Activated T-helper 2 cell treated with anti-CD3 and anti-CD28 coated beads, Interferon-gamma antibody, Interleukin-2, Interleukin-4, amounts not matched to agents 10 μg/mL and 5 μg/mL and 100 μg/mL, durations not matched to agents 14 hours and 24 hours and 36 hours (primary cell): ENCODE measurements at regions not wholly inside any gene's neighbourhood (a gene's known extent, or its start where the extent isn't known, plus 50 kb on each side); places are given as distances from the start of the nearest gene placed in this dataset.
"Not testable (repeated sequence)": the region's sequence is repeated elsewhere in the genome, so short reads cannot be mapped to it uniquely, and the experiment has no call there.

Experiments used
- DNase-seq: peaks from one replicate; pipeline ENCODE4 v3.0.0; 2021; ENCODE audit warnings: low spot score
- H3K27ac Mint-ChIP-seq: one replicate; pipeline ENCODE4 v1.8.0; 2021; ENCODE audit warnings: mixed read lengths
- H3K27me3 Mint-ChIP-seq: one replicate; pipeline ENCODE4 v1.8.0; 2021; ENCODE audit warnings: low read depth, mixed read lengths
- H3K36me3 Mint-ChIP-seq: one replicate; pipeline ENCODE4 v1.8.0; 2021; ENCODE audit warnings: low read depth, mixed read lengths
- H3K4me1 Mint-ChIP-seq: one replicate; pipeline ENCODE4 v1.8.0; 2021; ENCODE audit warnings: low read depth, mixed read lengths
- H3K4me3 Mint-ChIP-seq: one replicate; pipeline ENCODE4 v1.8.0; 2021; ENCODE audit warnings: low read depth, mild to moderate bottlenecking, moderate library complexity, mixed read lengths
- H3K9me3 Mint-ChIP-seq: one replicate; pipeline ENCODE4 v1.8.0; 2021; ENCODE audit warnings: mixed read lengths
- intact Hi-C: fragments of 100-400 bp; cut with micrococcal nuclease; formaldehyde crosslinking; loops from one replicate; pipeline ENCODE4 v1.15.1; 2023

- no peaks in the 10 kb centered on the region for H3K36me3 Mint-ChIP-seq
- H3K27me3 Mint-ChIP-seq: no peaks in the 10 kb centered on the region
- intact Hi-C loops: no loop called here
- DNase-seq: no peak
- H3K4me3 Mint-ChIP-seq: no peak overlapping the region
- no peaks in the 10 kb centered on the region for H3K9me3 Mint-ChIP-seq
- H3K27ac Mint-ChIP-seq: no peak overlapping the region
- no peaks in the 10 kb centered on the region for H3K4me1 Mint-ChIP-seq
Measured at GRCh38 chr5:124043456-124043855, 531.5 kb downstream of the CSNK1G3 start.

- Mint-ChIP-seq H3K27ac (no peak overlapping the region), H3K4me1 (no peaks in the 10 kb centered on the region), H3K4me3 (no peak overlapping the region), H3K36me3 (no peaks in the 10 kb centered on the region), H3K27me3 (no peaks in the 10 kb centered on the region), H3K9me3 (no peaks in the 10 kb centered on the region)
- intact Hi-C loops: no loop called here
- DNase-seq: no peak
Measured at GRCh38 chr5:124040799-124041198, 528.8 kb downstream of the CSNK1G3 start.

GRCh38 chr5:124039410-124039809 is 527.4 kb downstream of the CSNK1G3 start:
- Mint-ChIP-seq H3K4me3 (no peak overlapping the region), H3K27ac (no peak overlapping the region), H3K4me1 (no peaks in the 10 kb centered on the region), H3K9me3 (no peaks in the 10 kb centered on the region), H3K36me3 (no peaks in the 10 kb centered on the region), H3K27me3 (no peaks in the 10 kb centered on the region)
- DNase-seq: no peak
- intact Hi-C loops: no loop called here

- intact Hi-C loops: no loop called here
- Mint-ChIP-seq H3K27ac (no peak overlapping the region), H3K4me1 (no peaks in the 10 kb centered on the region), H3K27me3 (no peaks in the 10 kb centered on the region), H3K4me3 (no peak overlapping the region), H3K9me3 (no peaks in the 10 kb centered on the region), H3K36me3 (no peaks in the 10 kb centered on the region)
- no peak for DNase-seq
Measured at GRCh38 chr5:124036786-124037185, 524.8 kb downstream of the CSNK1G3 start.

- Mint-ChIP-seq H3K4me3 (no peak overlapping the region), H3K27me3 (no peaks in the 10 kb centered on the region), H3K9me3 (no peaks in the 10 kb centered on the region), H3K4me1 (no peaks in the 10 kb centered on the region), H3K27ac (no peak overlapping the region), H3K36me3 (no peaks in the 10 kb centered on the region)
- intact Hi-C loops: no loop called here
- no peak for DNase-seq
Measured at GRCh38 chr5:124034963-124035362, 523.0 kb downstream of the CSNK1G3 start.

GRCh38 chr5:124034083-124034700 is 522.2 kb downstream of the CSNK1G3 start:
- H3K4me1 Mint-ChIP-seq: no peaks in the 10 kb centered on the region
- H3K4me3 Mint-ChIP-seq: no peak overlapping the region
- H3K27me3 Mint-ChIP-seq: no peaks in the 10 kb centered on the region
- intact Hi-C loops: no loop called here
- DNase-seq: no peak
- H3K27ac Mint-ChIP-seq: no peak overlapping the region
- no peaks in the 10 kb centered on the region for H3K36me3 Mint-ChIP-seq
- no peaks in the 10 kb centered on the region for H3K9me3 Mint-ChIP-seq

GRCh38 chr5:124030043-124030491 is 518.1 kb downstream of the CSNK1G3 start:
- no peaks in the 10 kb centered on the region for H3K4me1 Mint-ChIP-seq
- intact Hi-C loops: no loop called here
- no peaks in the 10 kb centered on the region for H3K36me3 Mint-ChIP-seq
- H3K9me3 Mint-ChIP-seq: no peaks in the 10 kb centered on the region
- H3K4me3 Mint-ChIP-seq: no peak overlapping the region
- DNase-seq: no peak
- H3K27me3 Mint-ChIP-seq: no peaks in the 10 kb centered on the region
- no peak overlapping the region for H3K27ac Mint-ChIP-seq

GRCh38 chr5:124027441-124027840 is 515.5 kb downstream of the CSNK1G3 start:
- intact Hi-C loops: no loop called here

GRCh38 chr5:124025306-124025845 is 513.4 kb downstream of the CSNK1G3 start:
- Mint-ChIP-seq H3K9me3 (peaks cover 4% of the 10 kb centered on the region), H3K4me3 (no peak overlapping the region), H3K27ac (no peak overlapping the region), H3K27me3 (no peaks in the 10 kb centered on the region), H3K36me3 (no peaks in the 10 kb centered on the region), H3K4me1 (no peaks in the 10 kb centered on the region)
- no peak for DNase-seq
- intact Hi-C loops: no loop called here

More at GRCh38 chr5:124027441-124027840, 515.5 kb downstream of the CSNK1G3 start:
- no peak for DNase-seq
- Mint-ChIP-seq H3K27me3 (no peaks in the 10 kb centered on the region), H3K4me1 (no peaks in the 10 kb centered on the region), H3K4me3 (no peak overlapping the region), H3K27ac (no peak overlapping the region), H3K9me3 (no peaks in the 10 kb centered on the region), H3K36me3 (no peaks in the 10 kb centered on the region)

GRCh38 chr5:124022966-124023365 is 511.0 kb downstream of the CSNK1G3 start:
- Mint-ChIP-seq H3K4me3 (no peak overlapping the region), H3K27ac (no peak overlapping the region), H3K36me3 (no peaks in the 10 kb centered on the region), H3K9me3 (peaks cover 7% of the 10 kb centered on the region), H3K4me1 (no peaks in the 10 kb centered on the region), H3K27me3 (no peaks in the 10 kb centered on the region)
- DNase-seq: no peak
- intact Hi-C loops: no loop called here

GRCh38 chr5:124021776-124022175 is 509.8 kb downstream of the CSNK1G3 start:
- Mint-ChIP-seq H3K36me3 (no peaks in the 10 kb centered on the region), H3K4me1 (no peaks in the 10 kb centered on the region), H3K4me3 (no peak overlapping the region), H3K27me3 (no peaks in the 10 kb centered on the region), H3K27ac (no peak overlapping the region), H3K9me3 (peaks cover 7% of the 10 kb centered on the region)
- intact Hi-C loops: no loop called here
- no peak for DNase-seq

- no peaks in the 10 kb centered on the region for H3K4me1 Mint-ChIP-seq
- H3K9me3 Mint-ChIP-seq: peaks cover 7% of the 10 kb centered on the region
Measured at GRCh38 chr5:124021066-124021641, 509.2 kb downstream of the CSNK1G3 start.

GRCh38 chr5:124017321-124017720 is 505.3 kb downstream of the CSNK1G3 start:
- H3K4me1 Mint-ChIP-seq, H3K36me3 Mint-ChIP-seq, H3K27me3 Mint-ChIP-seq, DNase-seq, H3K4me3 Mint-ChIP-seq, intact Hi-C loops, H3K9me3 Mint-ChIP-seq, H3K27ac Mint-ChIP-seq: not testable (repeated sequence)

More at GRCh38 chr5:124021066-124021641, 509.2 kb downstream of the CSNK1G3 start:
- H3K27me3 Mint-ChIP-seq: no peaks in the 10 kb centered on the region
- DNase-seq: no peak
- no peak overlapping the region for H3K27ac Mint-ChIP-seq
- no peaks in the 10 kb centered on the region for H3K36me3 Mint-ChIP-seq
- intact Hi-C loops: no loop called here
- H3K4me3 Mint-ChIP-seq: no peak overlapping the region
